ENCODE measurements at regions not wholly inside any gene's neighbourhood (a gene's known extent, or its start where the extent isn't known, plus 50 kb on each side); places are given as distances from the start of the nearest gene placed in this dataset.

DNA sequence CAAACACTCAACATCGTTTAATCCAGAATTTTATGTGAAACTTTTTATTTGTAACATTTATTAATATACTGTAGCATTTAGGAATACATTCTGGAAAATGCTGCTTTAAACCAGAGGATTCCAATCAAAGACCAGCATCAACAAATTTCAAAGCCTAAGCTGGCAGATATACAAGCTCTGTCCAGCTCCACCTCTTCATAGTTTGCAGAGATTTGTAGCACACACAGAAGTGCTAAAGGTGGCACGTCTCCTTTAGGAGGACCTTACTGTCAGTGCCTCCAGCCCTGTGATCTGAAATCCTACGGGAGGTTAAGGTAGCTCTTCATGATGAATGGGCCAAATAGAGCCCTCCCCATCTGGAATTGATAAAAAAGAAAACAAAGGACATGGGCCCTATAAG lies 329.7 kb upstream of the NECTIN3 start:
- in situ Hi-C loops (cut with HindIII; ENCODE audit: low sequenced_read_pairs) = no loop called here
- DNase-seq (ENCODE audit: low read depth) = no peak
- no peak overlapping the region for H3K4me3 ChIP-seq (ENCODE audit: low read depth, low read length)
- TF ChIP-seq, protein P1, sequence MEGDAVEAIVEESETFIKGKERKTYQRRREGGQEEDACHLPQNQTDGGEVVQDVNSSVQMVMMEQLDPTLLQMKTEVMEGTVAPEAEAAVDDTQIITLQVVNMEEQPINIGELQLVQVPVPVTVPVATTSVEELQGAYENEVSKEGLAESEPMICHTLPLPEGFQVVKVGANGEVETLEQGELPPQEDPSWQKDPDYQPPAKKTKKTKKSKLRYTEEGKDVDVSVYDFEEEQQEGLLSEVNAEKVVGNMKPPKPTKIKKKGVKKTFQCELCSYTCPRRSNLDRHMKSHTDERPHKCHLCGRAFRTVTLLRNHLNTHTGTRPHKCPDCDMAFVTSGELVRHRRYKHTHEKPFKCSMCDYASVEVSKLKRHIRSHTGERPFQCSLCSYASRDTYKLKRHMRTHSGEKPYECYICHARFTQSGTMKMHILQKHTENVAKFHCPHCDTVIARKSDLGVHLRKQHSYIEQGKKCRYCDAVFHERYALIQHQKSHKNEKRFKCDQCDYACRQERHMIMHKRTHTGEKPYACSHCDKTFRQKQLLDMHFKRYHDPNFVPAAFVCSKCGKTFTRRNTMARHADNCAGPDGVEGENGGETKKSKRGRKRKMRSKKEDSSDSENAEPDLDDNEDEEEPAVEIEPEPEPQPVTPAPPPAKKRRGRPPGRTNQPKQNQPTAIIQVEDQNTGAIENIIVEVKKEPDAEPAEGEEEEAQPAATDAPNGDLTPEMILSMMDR (IDR thresholded peaks at IDR 0.05; ENCODE audit: low read depth, low read length, missing control alignments) = no peak

DNA sequence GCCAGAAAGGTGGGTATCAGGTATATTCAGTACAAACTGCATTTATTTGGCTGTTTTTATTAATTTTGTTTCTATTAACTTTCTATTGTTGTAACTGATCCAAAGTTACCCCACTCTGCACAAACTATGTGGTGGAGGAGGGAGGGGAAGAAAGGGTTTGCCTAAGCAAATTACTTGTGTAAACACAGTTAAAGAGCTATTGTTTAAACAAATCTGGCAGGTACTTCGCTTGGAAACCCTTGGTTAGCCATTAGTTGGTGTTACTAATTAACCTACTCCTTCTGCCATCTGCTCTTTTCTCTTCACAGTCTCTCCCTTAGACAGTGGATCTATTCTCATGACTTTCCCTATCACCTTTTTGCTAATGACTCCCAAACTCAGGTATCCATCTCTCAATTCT lies 328.4 kb upstream of the NECTIN3 start:
- TF ChIP-seq, protein P1 (IDR thresholded peaks at IDR 0.05; ENCODE audit: low read depth, low read length, missing control alignments) = no peak
- H3K4me3 ChIP-seq (ENCODE audit: low read depth, low read length) = no peak overlapping the region
- in situ Hi-C loops (cut with HindIII; ENCODE audit: low sequenced_read_pairs) = no loop called here
- no peak for DNase-seq (ENCODE audit: low read depth)

DNA sequence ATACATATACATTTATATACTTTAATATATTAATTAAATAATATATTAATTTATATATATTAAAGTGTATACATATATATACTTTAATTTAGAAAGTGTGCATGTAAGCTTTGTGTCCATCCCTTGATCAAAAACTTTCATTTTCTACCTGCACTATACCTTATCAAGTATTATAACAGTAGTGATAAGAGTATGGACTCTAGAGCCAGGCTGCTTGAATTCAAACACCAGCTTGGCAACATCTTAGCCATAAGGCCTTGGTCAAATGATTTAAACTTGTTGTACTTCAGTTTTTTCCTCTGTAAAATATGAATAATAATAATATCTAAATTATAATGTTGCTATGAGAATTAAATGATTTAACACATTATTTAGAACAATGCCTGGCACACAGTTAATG lies 327.6 kb upstream of the NECTIN3 start:
- no peak overlapping the region for H3K4me3 ChIP-seq (ENCODE audit: low read depth, low read length)
- DNase-seq (ENCODE audit: low read depth) = no peak
- in situ Hi-C loops (cut with HindIII; ENCODE audit: low sequenced_read_pairs) = no loop called here
- TF ChIP-seq, protein P1 (IDR thresholded peaks at IDR 0.05; ENCODE audit: low read depth, low read length, missing control alignments) = no peak

DNA sequence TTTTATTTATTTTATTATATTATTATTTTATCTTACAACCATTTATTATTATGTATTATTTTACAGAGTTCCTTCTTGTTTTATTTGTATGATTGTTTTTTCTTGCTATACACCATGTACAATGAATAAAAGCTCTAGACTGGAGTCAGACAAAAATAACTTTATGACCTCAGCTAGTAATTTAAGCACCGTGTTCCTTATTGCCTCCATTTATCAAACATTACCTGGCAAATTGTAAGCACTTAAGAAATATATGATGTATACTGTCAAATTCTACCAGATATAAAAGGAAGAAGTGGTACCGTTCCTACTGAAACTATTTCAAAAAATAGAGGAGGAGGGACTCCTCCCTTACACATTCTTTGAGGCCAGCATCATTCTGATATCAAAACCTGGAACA lies 326.9 kb upstream of the NECTIN3 start:
- in situ Hi-C loops (cut with HindIII; ENCODE audit: low sequenced_read_pairs) = no loop called here
- no peak for DNase-seq (ENCODE audit: low read depth)

DNA sequence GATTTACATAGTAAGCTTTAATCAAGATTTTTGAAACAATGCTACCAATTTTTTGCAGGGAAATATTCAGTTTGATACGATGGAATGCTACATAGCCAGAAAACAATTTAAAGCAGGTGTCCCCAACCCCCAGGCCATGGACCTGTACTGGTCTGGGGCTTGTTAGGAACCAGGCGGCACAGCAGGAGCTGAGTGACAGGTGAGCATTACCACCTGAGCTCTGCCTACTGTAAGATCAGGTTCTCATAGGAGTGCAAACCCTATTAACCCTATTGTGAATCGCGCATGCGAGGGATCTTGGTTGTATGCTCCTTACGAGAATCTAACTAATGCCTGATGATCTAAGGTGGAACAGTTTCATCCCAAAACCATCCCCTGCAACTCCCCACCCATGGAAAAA lies 322.6 kb upstream of the NECTIN3 start:
- TF ChIP-seq, protein P1 (IDR thresholded peaks at IDR 0.05; ENCODE audit: low read depth, low read length, missing control alignments) = no peak
- no peak for DNase-seq (ENCODE audit: low read depth)
- in situ Hi-C loops (cut with HindIII; ENCODE audit: low sequenced_read_pairs) = no loop called here

More for the DNA sequence above, 326.9 kb upstream of the NECTIN3 start:
- no peak overlapping the region for H3K4me3 ChIP-seq (ENCODE audit: low read depth, low read length)
- TF ChIP-seq, protein P1 (IDR thresholded peaks at IDR 0.05; ENCODE audit: low read depth, low read length, missing control alignments) = no peak

DNA sequence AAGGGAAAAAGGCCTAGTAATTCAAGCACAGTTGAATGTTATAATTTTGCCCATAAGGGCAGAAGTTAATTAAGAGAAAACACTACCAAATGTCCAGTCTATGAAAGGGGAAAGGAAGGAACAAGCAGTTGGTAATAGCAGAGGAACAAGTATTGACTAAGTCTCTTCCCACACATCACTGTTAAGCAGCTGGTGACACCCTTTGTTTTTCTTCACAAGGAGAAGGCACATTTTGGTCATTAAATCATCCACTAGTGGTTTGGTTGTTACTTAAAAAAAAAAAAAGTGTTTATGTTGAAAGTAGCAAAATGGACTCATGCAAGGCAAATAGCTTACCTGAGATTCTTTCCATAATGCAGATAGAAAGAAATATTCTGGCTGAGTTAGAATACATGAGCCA lies 321.4 kb upstream of the NECTIN3 start:
- DNase-seq (ENCODE audit: low read depth) = no peak
- in situ Hi-C loops (cut with HindIII; ENCODE audit: low sequenced_read_pairs) = no loop called here
- no peak overlapping the region for H3K4me3 ChIP-seq (ENCODE audit: low read depth, low read length)
- TF ChIP-seq, protein P1 (IDR thresholded peaks at IDR 0.05; ENCODE audit: low read depth, low read length, missing control alignments) = no peak

More for the DNA sequence above, 322.6 kb upstream of the NECTIN3 start:
- H3K4me3 ChIP-seq (ENCODE audit: low read depth, low read length) = no peak overlapping the region

DNA sequence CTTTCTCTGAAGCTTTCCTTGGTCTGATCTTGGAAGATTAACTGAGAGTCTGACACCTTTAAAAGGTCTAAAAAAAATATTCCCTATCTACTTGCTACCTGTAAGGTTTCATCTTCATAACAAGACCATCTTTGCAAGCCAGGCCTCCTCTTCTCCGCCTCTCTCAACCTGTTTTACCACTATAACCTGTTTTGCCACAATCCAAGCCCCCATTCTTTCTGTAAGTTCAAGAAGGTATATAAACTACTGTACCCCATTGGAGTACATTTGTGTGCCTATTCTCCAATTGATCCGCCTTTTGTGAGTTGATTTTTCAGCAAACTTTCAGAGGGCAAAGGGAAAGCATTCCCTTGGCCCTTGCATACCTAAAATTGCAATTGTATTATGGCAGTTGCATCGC lies 319.3 kb upstream of the NECTIN3 start:
- in situ Hi-C loops (cut with HindIII; ENCODE audit: low sequenced_read_pairs) = no loop called here
- no peak overlapping the region for H3K4me3 ChIP-seq (ENCODE audit: low read depth, low read length)
- no peak for DNase-seq (ENCODE audit: low read depth)
- TF ChIP-seq, protein P1 (IDR thresholded peaks at IDR 0.05; ENCODE audit: low read depth, low read length, missing control alignments) = no peak

All from astrocyte of the cerebellum (primary cell).